Peyer's patch (tissue), 4 donors: ENCODE measurements at regions not wholly inside any gene's neighbourhood (a gene's known extent, or its start where the extent isn't known, plus 50 kb on each side); places are given as distances from the start of the nearest gene placed in this dataset.

Source experiments
- POLR2A ChIP-seq, 2 donors: fragments of 450-650 bp; IDR thresholded peaks; one replicate each; pipeline ENCODE4 v1.5.1; 2017; ENCODE audit warnings: antibody characterized with exemption in 2 of 2, mild to moderate bottlenecking in 2 of 2, moderate library complexity in 2 of 2
- TF ChIP-seq, protein P1 (sequence below), 6 experiments: fragments of 450-650 bp in 4 of 6; fragments of 200-600 bp in 2 of 6; sonication (generic) in 1 of 6; IDR thresholded peaks; one replicate each; pipeline ENCODE4 v1.5.1; 2017 to 2019; ENCODE audit warnings: antibody characterized with exemption in 6 of 6, mild to moderate bottlenecking in 3 of 6, moderate library complexity in 1 of 6

DNA sequence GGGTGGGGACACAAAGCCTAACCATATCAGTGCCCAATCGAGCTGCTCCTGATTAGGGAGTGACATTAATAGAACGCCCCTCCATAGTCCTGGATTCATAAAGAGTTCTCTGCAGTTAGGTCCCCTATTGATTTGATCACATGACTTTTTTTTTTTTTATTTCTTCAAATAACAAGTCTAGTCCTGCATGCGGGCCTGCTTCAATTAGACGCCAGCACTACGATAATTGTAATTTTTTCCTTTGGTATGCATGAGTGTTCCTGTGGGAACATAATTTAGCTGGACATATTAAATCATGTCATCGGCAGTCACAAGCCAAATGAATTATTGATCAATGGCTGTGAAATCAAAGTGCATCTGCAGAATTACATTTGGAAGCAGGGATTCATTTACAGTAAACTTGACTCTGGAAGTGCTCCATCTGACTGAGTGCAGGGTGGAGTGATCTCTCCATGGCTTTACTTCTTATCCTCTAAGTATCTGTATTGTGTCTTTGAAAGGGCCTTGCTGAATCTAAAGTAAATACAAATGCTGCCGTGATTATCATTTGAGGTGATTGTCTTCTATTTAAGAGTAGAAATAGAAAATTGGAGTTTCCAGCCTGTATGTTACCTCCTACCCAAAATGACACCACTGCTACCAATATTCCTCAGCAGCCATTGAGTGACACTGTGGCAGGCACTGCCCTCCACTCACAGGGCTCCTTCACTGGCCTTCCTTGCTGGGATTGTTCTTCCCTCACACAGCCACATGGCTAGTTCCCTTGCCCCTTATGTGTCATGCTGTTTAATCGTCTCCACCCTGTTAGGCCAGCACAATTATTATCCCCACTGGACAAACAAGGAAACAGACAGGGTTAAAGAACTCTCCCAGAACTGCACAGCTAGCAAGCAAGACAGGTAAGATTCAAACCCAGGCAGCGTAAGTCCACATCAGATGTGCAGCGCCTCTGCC, 337.4 kb upstream of the ID2 start:
- TF ChIP-seq, protein P1, sequence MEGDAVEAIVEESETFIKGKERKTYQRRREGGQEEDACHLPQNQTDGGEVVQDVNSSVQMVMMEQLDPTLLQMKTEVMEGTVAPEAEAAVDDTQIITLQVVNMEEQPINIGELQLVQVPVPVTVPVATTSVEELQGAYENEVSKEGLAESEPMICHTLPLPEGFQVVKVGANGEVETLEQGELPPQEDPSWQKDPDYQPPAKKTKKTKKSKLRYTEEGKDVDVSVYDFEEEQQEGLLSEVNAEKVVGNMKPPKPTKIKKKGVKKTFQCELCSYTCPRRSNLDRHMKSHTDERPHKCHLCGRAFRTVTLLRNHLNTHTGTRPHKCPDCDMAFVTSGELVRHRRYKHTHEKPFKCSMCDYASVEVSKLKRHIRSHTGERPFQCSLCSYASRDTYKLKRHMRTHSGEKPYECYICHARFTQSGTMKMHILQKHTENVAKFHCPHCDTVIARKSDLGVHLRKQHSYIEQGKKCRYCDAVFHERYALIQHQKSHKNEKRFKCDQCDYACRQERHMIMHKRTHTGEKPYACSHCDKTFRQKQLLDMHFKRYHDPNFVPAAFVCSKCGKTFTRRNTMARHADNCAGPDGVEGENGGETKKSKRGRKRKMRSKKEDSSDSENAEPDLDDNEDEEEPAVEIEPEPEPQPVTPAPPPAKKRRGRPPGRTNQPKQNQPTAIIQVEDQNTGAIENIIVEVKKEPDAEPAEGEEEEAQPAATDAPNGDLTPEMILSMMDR (IDR thresholded peaks at IDR 0.05) = no peak
- TF ChIP-seq POLR2A (IDR thresholded peaks at IDR 0.05) = no peak
